Loucy (cell line): ENCODE measurements at regions not wholly inside any gene's neighbourhood (a gene's known extent, or its start where the extent isn't known, plus 50 kb on each side); places are given as distances from the start of the nearest gene placed in this dataset.

Source experiments
- EZH2phosphoT487 ChIP-seq: fragments of 200-600 bp; IDR thresholded peaks from 2 replicates; pipeline ENCODE4 v1.6.1; 2018; ENCODE audit warnings: antibody characterized with exemption, mild to moderate bottlenecking, moderate library complexity, borderline replicate concordance
- TF ChIP-seq, protein P1 (sequence below): fragments of 200-600 bp; sonication (generic); conservative IDR thresholded peaks from 2 replicates; pipeline ENCODE4 v1.5.1; 2014; ENCODE audit warnings: mild to moderate bottlenecking, antibody characterized with exemption, low read length

DNA sequence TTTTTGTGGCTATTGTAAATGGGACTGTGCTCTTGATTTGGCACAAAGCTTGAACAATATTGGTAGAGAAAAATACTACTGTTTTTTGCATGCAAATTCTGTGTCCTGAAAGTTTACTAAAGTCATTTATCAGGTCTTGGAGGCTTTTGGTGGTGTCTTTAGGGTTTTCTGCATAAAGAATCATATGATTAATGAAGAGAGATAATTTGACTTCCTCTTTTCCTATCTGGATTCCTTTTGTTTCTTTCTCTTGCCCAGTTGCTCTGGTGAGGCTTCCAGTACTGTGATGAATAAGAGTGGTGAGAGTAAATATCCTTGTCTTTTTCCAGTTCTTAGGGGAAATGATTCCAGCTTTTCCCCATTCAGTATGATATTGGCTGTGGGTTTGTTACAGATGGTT, 1166.7 kb downstream of the NCAM2 start:
- TF ChIP-seq, protein P1, sequence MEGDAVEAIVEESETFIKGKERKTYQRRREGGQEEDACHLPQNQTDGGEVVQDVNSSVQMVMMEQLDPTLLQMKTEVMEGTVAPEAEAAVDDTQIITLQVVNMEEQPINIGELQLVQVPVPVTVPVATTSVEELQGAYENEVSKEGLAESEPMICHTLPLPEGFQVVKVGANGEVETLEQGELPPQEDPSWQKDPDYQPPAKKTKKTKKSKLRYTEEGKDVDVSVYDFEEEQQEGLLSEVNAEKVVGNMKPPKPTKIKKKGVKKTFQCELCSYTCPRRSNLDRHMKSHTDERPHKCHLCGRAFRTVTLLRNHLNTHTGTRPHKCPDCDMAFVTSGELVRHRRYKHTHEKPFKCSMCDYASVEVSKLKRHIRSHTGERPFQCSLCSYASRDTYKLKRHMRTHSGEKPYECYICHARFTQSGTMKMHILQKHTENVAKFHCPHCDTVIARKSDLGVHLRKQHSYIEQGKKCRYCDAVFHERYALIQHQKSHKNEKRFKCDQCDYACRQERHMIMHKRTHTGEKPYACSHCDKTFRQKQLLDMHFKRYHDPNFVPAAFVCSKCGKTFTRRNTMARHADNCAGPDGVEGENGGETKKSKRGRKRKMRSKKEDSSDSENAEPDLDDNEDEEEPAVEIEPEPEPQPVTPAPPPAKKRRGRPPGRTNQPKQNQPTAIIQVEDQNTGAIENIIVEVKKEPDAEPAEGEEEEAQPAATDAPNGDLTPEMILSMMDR: no peak
- no peak for TF ChIP-seq EZH2phosphoT487
